GM10266 (cell line): ENCODE measurements at regions not wholly inside any gene's neighbourhood (a gene's known extent, or its start where the extent isn't known, plus 50 kb on each side); places are given as distances from the start of the nearest gene placed in this dataset.
"Not testable (repeated sequence)": the region's sequence is repeated elsewhere in the genome, so short reads cannot be mapped to it uniquely, and the experiment has no call there.

Experiments
- DNase-seq: peaks from one replicate; pipeline ENCODE4 v3.0.0; 2012; ENCODE audit errors: extremely low spot score
- CTCF ChIP-seq: IDR thresholded peaks from 2 replicates; pipeline ENCODE4 v1.5.1; 2012; ENCODE audit warnings: mild to moderate bottlenecking, low read depth; ENCODE audit not compliant: control insufficient read depth, insufficient read depth; ENCODE audit errors: missing control alignments

DNA sequence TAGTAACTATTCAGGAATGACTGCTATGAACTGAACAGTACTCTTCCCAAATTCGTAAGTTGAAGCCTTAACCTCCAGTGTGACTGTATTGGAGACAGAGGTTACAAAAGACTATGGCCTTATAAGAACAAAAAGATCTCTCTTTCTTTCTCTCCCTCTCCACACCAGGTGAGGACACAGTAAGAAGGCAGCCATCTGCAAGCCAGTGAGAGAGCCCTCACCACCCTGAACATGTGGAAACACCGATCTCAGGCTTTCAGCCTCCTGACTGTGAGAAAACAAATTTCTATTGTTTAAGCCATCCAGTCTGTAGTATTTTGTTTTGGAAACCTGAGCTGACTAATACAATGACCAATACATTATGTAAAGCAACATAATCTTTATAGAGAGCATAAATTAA, 888.9 kb downstream of the SLITRK1 start:
- TF ChIP-seq CTCF: no peak
- no peak for DNase-seq

GRCh38 chr13:82976499-82976898, 905.8 kb downstream of the SLITRK1 start:
- no peak for TF ChIP-seq CTCF
- DNase-seq: no peak

DNA sequence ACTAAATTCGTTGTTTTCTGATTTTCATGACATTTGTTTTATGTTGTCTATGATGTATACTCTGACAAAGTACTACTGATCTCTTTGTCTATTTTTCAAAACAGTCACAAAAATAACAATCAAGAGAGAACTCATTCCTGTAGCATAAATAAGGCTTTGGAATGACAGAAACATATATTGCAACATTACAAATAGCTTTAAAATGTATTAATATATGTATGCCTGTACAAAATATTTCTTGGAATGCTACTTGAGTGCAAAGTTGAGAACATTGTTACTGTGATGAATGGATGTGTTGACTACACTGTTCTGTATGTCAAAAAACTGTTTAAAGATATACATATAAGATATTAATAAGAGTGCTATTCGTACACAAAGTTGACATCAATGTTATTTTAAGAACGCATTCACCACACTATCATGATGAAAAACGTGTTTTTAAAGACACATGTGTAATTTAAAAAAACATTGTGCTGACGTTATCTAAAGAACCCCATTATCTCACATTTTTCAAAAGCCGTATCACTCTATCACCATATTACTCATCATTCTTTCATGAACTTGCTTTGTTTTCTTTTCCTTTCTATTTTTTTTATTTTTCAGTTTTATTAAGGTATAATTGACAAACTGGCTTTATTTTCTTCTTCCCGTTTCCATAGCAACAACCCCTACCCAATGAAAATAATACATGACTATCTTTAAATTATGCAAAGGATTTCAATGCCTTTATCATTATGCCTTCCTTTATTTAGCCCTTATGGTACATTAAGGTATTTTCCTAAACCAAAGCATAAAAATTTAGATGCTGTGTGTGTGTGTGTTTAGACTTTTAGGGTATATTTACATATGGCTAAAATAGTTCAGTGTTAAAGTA, 918.8 kb downstream of the SLITRK1 start:
- DNase-seq: no peak
- TF ChIP-seq CTCF: no peak

DNA sequence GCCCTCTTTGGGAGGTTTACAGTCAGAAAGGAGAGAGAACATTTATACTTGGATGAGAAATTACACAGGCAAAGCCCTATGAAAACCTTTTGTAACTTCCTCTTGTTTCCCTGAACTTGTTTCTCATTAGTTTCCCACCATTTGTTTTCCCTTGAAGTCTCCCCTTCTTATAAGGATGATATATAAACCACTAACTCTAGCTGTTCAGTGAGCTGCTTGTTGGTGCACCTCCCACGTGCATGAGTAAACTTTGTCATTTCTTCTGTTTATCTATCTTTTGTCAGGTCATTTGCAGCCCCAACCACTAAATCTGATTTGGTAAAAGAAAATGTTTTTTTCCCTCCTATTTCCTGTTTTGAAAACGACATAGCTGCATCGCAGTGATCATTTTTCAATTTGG, 919.9 kb downstream of the SLITRK1 start:
- no peak for TF ChIP-seq CTCF
- DNase-seq: no peak

- no peak for TF ChIP-seq CTCF
- DNase-seq: no peak
Measured at GRCh38 chr13:82961757-82962156, 920.5 kb downstream of the SLITRK1 start.

- not testable (repeated sequence) for DNase-seq
Measured at GRCh38 chr13:82952336-82952735, 929.9 kb downstream of the SLITRK1 start.

- no peak for TF ChIP-seq CTCF
- DNase-seq: no peak
Measured at GRCh38 chr13:82947683-82948082, 934.6 kb downstream of the SLITRK1 start.
